NCI-H774 (cell line): ENCODE measurements at regions not wholly inside any gene's neighbourhood (a gene's known extent, or its start where the extent isn't known, plus 50 kb on each side); places are given as distances from the start of the nearest gene placed in this dataset.

Experiments used
- DNase-seq: peaks from one replicate; lab custom pipeline; 2025; lab: John Stamatoyannopoulos, UW

GRCh38 chr12:24044941-24045703 lies 95.7 kb upstream of the SOX5 start:
- no peak for DNase-seq

GRCh38 chr12:24042651-24043050 lies 93.2 kb upstream of the SOX5 start:
- DNase-seq: no peak

GRCh38 chr12:24039113-24039525 lies 89.6 kb upstream of the SOX5 start:
- no peak for DNase-seq

- DNase-seq: no peak
Observed at GRCh38 chr12:24038211-24038997, 88.9 kb upstream of the SOX5 start.

- no peak for DNase-seq
Observed at GRCh38 chr12:24036438-24037216, 87.2 kb upstream of the SOX5 start.

GRCh38 chr12:24034894-24035293 lies 85.4 kb upstream of the SOX5 start:
- no peak for DNase-seq

GRCh38 chr12:24034160-24034559 lies 84.7 kb upstream of the SOX5 start:
- DNase-seq: no peak

GRCh38 chr12:24027352-24027751 lies 77.9 kb upstream of the SOX5 start:
- DNase-seq: no peak

- DNase-seq: no peak
Observed at GRCh38 chr12:24025153-24025798, 75.8 kb upstream of the SOX5 start.

- DNase-seq: no peak
Observed at GRCh38 chr12:24023081-24023480, 73.6 kb upstream of the SOX5 start.

- no peak for DNase-seq
Observed at GRCh38 chr12:24021164-24021502, 71.7 kb upstream of the SOX5 start.

- DNase-seq: no peak
Observed at GRCh38 chr12:24020397-24021163, 71.1 kb upstream of the SOX5 start.

- DNase-seq: no peak
Observed at GRCh38 chr12:24015833-24016160, 66.3 kb upstream of the SOX5 start.

- DNase-seq: no peak
Observed at GRCh38 chr12:24014915-24015832, 65.7 kb upstream of the SOX5 start.

- no peak for DNase-seq
Observed at GRCh38 chr12:24014240-24014639, 64.8 kb upstream of the SOX5 start.

- no peak for DNase-seq
Observed at GRCh38 chr12:24012528-24012927, 63.1 kb upstream of the SOX5 start.

GRCh38 chr12:24011927-24012507 lies 62.5 kb upstream of the SOX5 start:
- no peak for DNase-seq

- DNase-seq: no peak
Observed at GRCh38 chr12:24008166-24008565, 58.7 kb upstream of the SOX5 start.
